Activated CD4-positive, alpha-beta T cell treated with anti-CD3 and anti-CD28 coated beads, Interleukin-2, amount 10 ng/mL, durations not matched to agents 24 days and 14 days (primary cell): ENCODE measurements at regions not wholly inside any gene's neighbourhood (a gene's known extent, or its start where the extent isn't known, plus 50 kb on each side); places are given as distances from the start of the nearest gene placed in this dataset.

Source experiments
- DNase-seq: peaks from one replicate; pipeline ENCODE4 v3.0.0; 2022
- H3K27ac Mint-ChIP-seq: one replicate; pipeline ENCODE4 v1.8.0; 2022; ENCODE audit warnings: mild to moderate bottlenecking, mixed read lengths
- H3K27me3 Mint-ChIP-seq: one replicate; pipeline ENCODE4 v1.8.0; 2022; ENCODE audit warnings: mixed read lengths
- H3K36me3 Mint-ChIP-seq: one replicate; pipeline ENCODE4 v1.8.0; 2022; ENCODE audit warnings: low read depth, mild to moderate bottlenecking, mixed read lengths
- H3K4me1 Mint-ChIP-seq: one replicate; pipeline ENCODE4 v1.8.0; 2021; ENCODE audit warnings: mixed read lengths
- H3K4me3 Mint-ChIP-seq: one replicate; pipeline ENCODE4 v1.8.0; 2022; ENCODE audit warnings: mild to moderate bottlenecking, moderate library complexity, mixed read lengths
- H3K9me3 Mint-ChIP-seq: one replicate; pipeline ENCODE4 v1.8.0; 2021; ENCODE audit warnings: mixed read lengths
- intact Hi-C: fragments of 100-400 bp; cut with micrococcal nuclease; formaldehyde crosslinking; loops from one replicate; pipeline ENCODE4 v1.15.1; 2023

DNA sequence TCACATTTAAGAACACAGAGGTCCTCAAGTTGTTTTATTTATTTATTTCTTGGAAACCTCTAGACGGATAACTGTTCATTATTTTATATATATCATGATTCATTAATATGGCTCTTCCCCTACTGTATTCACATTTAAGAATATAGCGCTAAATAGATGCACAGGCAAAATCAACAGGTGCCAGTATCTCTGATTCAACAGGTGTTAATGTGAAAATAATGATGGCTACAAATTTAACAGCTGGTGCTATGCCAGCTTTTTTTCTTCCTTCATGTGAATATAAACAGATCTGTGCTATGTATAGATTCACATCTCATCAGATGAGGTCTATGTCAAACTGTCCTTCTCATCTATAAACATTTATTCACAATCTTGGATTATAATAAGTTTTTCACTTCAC lies 218.5 kb upstream of the NR2F2 start:
- Mint-ChIP-seq H3K27ac (no peak overlapping the region), H3K36me3 (no peaks in the 10 kb centered on the region)
- intact Hi-C loops = no loop called here

DNA sequence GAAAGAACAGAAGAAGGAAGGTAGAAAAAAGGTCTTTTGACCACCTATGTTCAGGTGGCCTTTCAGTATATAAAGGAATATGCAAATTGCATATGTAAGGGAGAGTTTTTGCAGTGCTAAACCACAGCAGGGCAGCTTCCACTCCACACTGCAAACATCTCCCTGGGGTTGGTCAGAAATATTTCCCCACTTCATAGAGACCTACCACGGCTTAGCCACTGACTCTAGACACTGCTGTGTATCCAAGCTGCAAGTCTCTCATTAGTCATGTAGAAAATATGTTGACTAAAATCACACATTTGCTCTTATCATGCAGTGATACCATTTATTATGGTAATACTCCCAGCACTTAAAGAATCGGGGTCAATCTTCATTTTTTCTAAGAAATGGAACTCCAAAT lies 214.9 kb upstream of the NR2F2 start:
- no peaks in the 10 kb centered on the region for H3K27me3 Mint-ChIP-seq
- no peak for DNase-seq
- H3K4me1 Mint-ChIP-seq = no peaks in the 10 kb centered on the region
- no peaks in the 10 kb centered on the region for H3K36me3 Mint-ChIP-seq
- H3K4me3 Mint-ChIP-seq = no peak overlapping the region
- H3K27ac Mint-ChIP-seq = no peak overlapping the region
- intact Hi-C loops = no loop called here
- no peaks in the 10 kb centered on the region for H3K9me3 Mint-ChIP-seq

More for the DNA sequence above, 218.5 kb upstream of the NR2F2 start:
- H3K9me3 Mint-ChIP-seq = no peaks in the 10 kb centered on the region
- no peaks in the 10 kb centered on the region for H3K27me3 Mint-ChIP-seq
- no peaks in the 10 kb centered on the region for H3K4me1 Mint-ChIP-seq
- H3K4me3 Mint-ChIP-seq = no peak overlapping the region
- no peak for DNase-seq

DNA sequence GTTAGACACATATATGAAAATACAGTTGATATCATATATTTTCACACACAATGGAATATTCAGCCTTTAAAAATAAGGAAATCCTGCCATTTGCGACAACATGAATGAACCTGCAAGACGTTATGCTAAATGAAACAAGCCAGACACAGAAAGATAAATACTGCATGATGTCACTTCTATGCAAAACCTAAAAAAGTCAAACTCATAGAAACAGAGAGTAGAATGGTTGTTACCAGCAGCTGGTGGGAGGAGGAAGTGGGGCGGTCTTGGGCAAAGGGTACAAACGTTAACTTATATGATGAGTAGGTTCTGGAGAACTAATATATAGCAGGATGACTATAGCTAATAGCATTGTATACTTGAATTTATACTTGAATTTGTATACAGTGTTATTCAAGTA lies 213.2 kb upstream of the NR2F2 start:
- no peaks in the 10 kb centered on the region for H3K4me1 Mint-ChIP-seq
- intact Hi-C loops = no loop called here
- no peaks in the 10 kb centered on the region for H3K36me3 Mint-ChIP-seq
- no peak for DNase-seq
- no peak overlapping the region for H3K4me3 Mint-ChIP-seq
- H3K9me3 Mint-ChIP-seq = no peaks in the 10 kb centered on the region
- no peak overlapping the region for H3K27ac Mint-ChIP-seq
- no peaks in the 10 kb centered on the region for H3K27me3 Mint-ChIP-seq

DNA sequence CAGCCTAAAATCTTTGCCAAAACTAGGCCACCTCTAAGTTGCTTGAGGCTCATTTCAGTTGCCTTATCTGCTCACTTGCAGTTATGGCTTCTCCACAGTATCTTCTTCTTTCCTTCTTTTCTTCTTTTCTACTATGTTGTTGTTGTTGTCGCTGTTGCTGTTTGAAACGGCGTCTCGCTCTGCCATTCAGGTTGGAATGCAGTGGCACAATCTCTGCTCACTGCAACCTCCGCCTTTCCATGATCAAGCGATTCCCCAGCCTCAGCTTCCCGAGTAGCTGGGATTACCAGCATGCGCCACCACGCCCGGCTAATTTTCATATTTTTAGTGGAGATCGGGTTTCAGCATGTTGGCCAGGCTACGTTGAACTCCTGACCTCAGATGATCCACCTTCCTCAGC lies 210.8 kb upstream of the NR2F2 start:
- Mint-ChIP-seq H3K4me3 (no peak overlapping the region), H3K27me3 (no peaks in the 10 kb centered on the region), H3K4me1 (no peaks in the 10 kb centered on the region), H3K36me3 (no peaks in the 10 kb centered on the region), H3K9me3 (no peaks in the 10 kb centered on the region), H3K27ac (no peak overlapping the region)
- DNase-seq = no peak
- intact Hi-C loops = no loop called here

DNA sequence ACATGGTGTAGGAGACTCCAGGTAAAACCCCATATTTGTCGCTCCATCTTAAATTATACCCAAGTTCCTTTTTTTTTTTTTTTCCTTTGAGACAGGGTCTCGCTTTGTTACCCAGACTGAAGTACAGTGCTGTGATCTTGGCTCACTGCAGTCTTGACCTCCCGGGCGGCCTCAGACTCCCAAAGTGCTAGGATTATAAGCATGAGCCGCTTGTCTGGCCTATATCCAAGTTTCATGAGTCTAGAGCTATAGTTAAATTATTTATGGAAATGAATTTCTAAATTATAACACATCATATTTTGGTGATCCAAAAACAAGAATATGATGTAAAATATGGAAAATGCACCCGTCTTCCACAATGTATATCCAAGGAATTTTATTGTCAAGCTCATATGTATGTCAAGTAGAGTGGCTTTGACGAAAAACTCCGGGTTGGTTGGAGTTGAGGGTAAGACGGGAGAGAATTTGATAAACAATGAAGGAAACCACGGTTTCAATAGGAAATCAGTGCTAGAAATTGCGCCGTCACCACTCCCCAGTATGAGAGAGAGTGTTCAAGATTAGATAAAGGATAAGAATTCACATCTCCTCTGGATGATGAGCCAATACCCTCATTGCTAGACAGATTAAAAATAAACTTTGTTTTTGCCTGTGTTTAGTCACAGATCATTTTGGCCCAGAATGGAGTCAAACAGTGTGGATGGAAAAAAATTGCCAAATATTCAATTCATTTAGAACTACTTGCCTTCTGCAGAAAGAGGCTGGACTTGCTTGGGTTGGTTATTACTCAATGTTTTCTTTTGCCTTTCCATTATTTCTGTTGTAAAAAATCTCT lies 209.2 kb upstream of the NR2F2 start:
- no peaks in the 10 kb centered on the region for H3K9me3 Mint-ChIP-seq
- intact Hi-C loops = no loop called here

DNA sequence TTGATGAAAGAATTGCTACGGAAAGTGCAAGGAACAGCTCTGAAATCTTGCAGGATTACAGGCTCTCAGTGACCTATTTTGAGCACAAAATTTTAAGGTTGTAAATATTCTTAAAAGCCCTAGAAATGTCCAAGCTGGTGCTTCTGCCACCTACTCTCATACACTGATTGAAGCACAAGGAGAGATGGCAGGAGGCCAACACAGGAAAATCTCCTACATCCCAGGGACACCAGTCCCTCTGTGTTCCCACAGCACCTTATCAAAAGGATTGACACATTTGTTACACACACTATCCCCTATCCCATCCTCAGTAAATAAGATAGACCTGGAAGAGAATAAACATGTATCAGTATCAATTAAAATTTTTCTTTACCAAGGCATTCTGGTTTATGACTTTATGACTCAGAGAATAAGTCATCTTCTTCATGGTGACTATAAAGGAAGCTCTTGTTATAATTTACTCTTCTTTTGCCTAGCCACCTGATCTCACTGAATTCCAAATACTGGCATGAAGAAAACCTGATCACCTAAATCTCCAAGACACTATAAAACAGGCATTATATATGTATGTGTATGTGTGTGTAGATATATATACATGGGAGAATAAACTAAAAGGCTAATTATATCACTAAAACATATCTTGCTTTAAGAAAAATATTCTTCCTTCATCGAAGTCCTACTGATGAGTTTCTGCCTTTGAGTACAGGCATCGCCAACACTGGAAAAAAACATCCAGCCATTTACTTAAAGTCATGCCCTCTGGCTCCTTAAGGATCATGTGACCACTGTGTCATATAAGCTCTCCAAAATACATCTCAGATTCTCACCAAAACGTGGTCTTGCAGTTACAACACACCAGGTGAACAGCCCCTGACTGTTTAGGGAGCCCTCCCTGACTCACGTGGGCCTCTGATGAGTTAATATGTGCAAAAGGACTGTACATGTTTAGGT lies 208.1 kb upstream of the NR2F2 start:
- no peaks in the 10 kb centered on the region for H3K27me3 Mint-ChIP-seq
- H3K4me1 Mint-ChIP-seq = no peaks in the 10 kb centered on the region
- DNase-seq = no peak

More for the DNA sequence above, 209.2 kb upstream of the NR2F2 start:
- no peak for DNase-seq
- no peak overlapping the region for H3K27ac Mint-ChIP-seq
- no peaks in the 10 kb centered on the region for H3K36me3 Mint-ChIP-seq
- no peaks in the 10 kb centered on the region for H3K27me3 Mint-ChIP-seq
- no peak overlapping the region for H3K4me3 Mint-ChIP-seq
- no peaks in the 10 kb centered on the region for H3K4me1 Mint-ChIP-seq

DNA sequence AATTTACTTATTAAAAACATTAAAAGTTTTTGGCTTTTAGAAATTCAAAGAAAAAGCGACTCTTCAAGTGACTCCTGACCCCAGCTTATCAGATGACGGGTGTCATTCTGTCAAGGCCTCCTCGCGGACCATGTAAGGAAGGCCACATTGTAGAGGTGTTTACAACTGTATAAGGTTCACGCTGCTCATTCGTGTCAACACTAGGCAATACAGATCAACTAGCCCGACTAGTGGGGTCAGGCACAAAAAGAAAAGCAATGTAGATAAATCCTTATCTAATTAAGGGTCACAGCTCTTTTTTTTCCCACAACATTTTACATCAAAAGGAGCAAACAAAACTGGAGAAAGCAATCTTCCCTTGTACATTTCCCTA lies 207.5 kb upstream of the NR2F2 start:
- no peaks in the 10 kb centered on the region for H3K4me1 Mint-ChIP-seq
- no peaks in the 10 kb centered on the region for H3K27me3 Mint-ChIP-seq

More for the DNA sequence above, 208.1 kb upstream of the NR2F2 start:
- H3K9me3 Mint-ChIP-seq = no peaks in the 10 kb centered on the region
- no peak overlapping the region for H3K4me3 Mint-ChIP-seq
- intact Hi-C loops = no loop called here
- H3K36me3 Mint-ChIP-seq = no peaks in the 10 kb centered on the region
- H3K27ac Mint-ChIP-seq = no peak overlapping the region

DNA sequence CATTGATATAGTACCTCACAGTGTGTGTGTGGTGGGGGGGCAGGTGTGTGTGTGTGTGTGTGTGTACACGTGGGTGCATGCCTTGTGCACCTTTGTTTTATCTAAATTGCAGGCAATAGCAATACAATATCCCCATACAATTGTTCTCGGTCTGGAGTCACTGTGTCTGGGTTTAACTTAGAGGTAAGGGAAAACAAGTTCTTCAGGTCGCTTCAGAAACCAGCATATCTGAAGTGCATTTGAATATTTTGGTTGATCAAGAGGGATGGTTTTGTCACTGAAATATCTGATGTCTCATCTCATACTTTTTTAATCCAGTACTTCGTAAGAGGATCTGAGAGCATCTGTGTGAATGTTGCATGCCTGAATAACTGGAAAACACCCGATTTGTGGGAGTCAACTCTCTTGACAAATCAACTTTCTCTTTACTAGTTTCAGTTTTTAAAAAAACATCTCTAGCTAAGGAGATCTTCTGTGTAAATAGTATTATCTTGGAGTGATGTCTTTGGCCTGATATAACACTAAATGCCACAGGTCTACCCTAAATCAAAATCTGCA lies 206.8 kb upstream of the NR2F2 start:
- no peak overlapping the region for H3K27ac Mint-ChIP-seq
- H3K4me1 Mint-ChIP-seq = no peaks in the 10 kb centered on the region
- no peak overlapping the region for H3K4me3 Mint-ChIP-seq
- no peak for DNase-seq
- H3K9me3 Mint-ChIP-seq = no peaks in the 10 kb centered on the region
- H3K27me3 Mint-ChIP-seq = no peaks in the 10 kb centered on the region
- no peaks in the 10 kb centered on the region for H3K36me3 Mint-ChIP-seq
- intact Hi-C loops = no loop called here

More for the DNA sequence above, 207.5 kb upstream of the NR2F2 start:
- Mint-ChIP-seq H3K36me3 (no peaks in the 10 kb centered on the region), H3K9me3 (no peaks in the 10 kb centered on the region), H3K4me3 (no peak overlapping the region), H3K27ac (no peak overlapping the region)
- DNase-seq = no peak
- intact Hi-C loops = no loop called here

DNA sequence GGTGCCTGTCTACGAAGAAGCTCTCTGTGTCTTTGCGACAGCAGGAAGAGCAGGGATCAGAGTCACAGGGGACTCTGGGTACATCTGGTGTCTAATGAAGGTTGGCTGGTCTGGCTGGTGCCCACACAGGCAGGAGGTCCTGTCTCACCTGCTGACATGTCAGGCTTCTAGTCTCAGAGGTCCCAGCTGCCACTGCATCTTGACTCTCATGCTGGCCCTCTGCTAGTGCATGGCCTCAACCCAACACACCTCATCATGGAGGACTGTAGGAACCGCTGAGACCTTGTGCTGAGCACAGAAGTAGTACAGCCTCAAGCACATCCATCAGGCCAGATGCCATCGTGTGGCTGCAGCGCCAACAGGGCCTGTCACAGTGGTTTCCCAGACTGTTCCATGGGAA lies 206.1 kb upstream of the NR2F2 start:
- H3K27me3 Mint-ChIP-seq = no peaks in the 10 kb centered on the region
- no peaks in the 10 kb centered on the region for H3K36me3 Mint-ChIP-seq
- H3K9me3 Mint-ChIP-seq = no peaks in the 10 kb centered on the region
- H3K27ac Mint-ChIP-seq = no peak overlapping the region
- no peak overlapping the region for H3K4me3 Mint-ChIP-seq
- no peaks in the 10 kb centered on the region for H3K4me1 Mint-ChIP-seq
- intact Hi-C loops = no loop called here
- DNase-seq = no peak

DNA sequence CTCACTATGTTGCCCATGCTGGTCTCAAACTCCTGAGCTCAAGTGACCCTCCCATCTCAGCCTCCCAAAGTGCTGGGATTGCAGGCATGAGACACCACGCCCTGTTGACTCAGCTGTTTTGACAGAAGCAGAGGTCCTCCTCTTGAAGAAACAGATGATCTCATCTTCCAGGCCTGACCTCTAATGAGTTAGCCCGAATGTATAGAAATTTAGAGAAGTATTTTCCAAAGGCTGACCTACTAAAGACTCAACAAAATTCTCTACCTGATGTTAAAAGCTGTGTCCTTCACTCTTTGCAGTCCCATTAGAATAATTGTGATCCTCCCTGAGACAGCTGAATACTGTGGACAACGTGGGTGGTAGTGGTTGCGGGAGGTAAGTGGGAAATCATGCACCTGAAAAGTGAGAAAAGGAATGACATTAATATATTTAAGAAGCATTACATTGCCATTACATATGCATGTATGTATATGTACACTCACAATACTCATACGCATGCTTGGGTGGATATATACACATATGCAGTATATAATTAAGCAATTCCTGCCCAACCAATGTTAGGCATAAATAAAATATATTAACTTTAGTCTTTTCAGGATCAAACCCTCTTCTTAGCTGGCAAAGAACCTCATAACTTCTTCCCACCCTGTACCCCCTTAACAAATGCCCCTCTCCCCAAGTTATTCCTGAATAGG lies 204.6 kb upstream of the NR2F2 start:
- no peak for DNase-seq
- Mint-ChIP-seq H3K4me3 (no peak overlapping the region), H3K27ac (no peak overlapping the region), H3K27me3 (no peaks in the 10 kb centered on the region), H3K4me1 (no peaks in the 10 kb centered on the region), H3K9me3 (no peaks in the 10 kb centered on the region), H3K36me3 (no peaks in the 10 kb centered on the region)
- intact Hi-C loops = no loop called here

DNA sequence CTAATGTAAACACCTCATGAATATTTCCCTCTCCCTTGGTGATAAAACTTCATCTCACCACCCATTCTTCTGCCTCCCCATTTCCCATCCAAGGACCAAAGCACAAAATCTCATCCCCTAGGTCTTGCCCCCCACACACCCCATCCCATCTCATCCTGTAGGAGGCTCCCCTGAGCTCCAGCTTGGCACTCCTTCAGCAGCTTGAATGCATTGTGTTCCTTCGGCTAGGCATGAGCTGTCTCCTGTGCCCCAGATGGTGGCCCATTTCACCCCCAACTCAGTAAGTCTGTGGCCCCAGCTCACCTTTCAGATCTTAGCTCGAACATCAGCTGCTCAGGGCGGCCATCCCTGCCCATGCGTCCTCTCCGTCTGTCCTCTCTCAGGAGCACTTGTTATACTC lies 203.6 kb upstream of the NR2F2 start:
- Mint-ChIP-seq H3K27me3 (no peaks in the 10 kb centered on the region), H3K27ac (no peak overlapping the region), H3K4me1 (no peaks in the 10 kb centered on the region), H3K4me3 (no peak overlapping the region), H3K36me3 (no peaks in the 10 kb centered on the region), H3K9me3 (no peaks in the 10 kb centered on the region)
- no peak for DNase-seq
- intact Hi-C loops = no loop called here

DNA sequence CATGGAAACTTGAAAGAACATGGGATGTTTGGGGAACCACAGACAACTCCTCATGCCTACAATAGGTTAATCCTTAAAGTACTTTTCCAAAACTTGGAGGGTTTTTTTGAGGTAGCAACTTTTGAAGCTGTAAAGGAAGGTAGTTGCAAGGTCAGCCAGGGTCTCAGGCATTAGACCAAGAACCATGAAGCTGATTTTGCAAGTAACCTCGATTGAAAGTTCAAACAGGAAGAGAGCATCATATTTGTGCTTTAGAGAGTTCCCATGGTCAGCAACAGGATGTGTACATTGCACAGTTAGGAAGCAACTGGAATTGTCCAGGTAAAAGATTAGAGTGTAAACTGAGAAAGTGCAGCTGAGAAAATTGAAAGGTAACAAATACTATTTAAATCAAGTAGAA lies 199.8 kb upstream of the NR2F2 start:
- intact Hi-C loops = no loop called here
- DNase-seq = no peak
- Mint-ChIP-seq H3K27me3 (no peaks in the 10 kb centered on the region), H3K9me3 (no peaks in the 10 kb centered on the region), H3K4me1 (no peaks in the 10 kb centered on the region), H3K36me3 (no peaks in the 10 kb centered on the region), H3K4me3 (no peak overlapping the region), H3K27ac (no peak overlapping the region)

DNA sequence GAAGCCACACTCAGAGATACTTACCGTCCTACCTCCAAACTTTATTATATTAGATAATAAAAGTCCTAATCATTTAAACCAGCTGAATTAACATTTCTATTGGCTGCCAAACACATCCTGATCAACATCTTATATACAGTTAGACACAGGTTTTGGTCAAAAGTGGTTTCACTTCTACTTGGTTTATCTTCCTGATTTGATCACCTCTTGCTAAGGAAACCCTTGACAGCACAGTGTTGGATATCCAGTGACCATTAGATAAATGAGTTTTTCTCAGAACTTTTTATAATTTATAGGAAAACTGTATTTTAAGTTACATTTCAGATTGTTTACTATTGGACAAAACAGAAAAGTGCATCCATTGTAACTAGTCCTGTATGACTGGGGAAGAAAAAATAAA lies 198.4 kb upstream of the NR2F2 start:
- Mint-ChIP-seq H3K9me3 (peaks cover 3% of the 10 kb centered on the region), H3K27me3 (no peaks in the 10 kb centered on the region), H3K27ac (no peak overlapping the region), H3K4me1 (no peaks in the 10 kb centered on the region), H3K36me3 (no peaks in the 10 kb centered on the region), H3K4me3 (no peak overlapping the region)
- intact Hi-C loops = no loop called here
- no peak for DNase-seq
